Skeletal muscle cell (primary cell): ENCODE measurements at regions not wholly inside any gene's neighbourhood (a gene's known extent, or its start where the extent isn't known, plus 50 kb on each side); places are given as distances from the start of the nearest gene placed in this dataset.
"Not testable (repeated sequence)": the region's sequence is repeated elsewhere in the genome, so short reads cannot be mapped to it uniquely, and the experiment has no call there.

Experiments
- DNase-seq: peaks from one replicate; pipeline ENCODE4 v3.0.0-alpha.2; 2010; ENCODE audit warnings: low read depth
- H3K4me3 ChIP-seq: 2 replicates; pipeline ENCODE4 v1.5.1; 2011; ENCODE audit warnings: low read depth, mild to moderate bottlenecking, control low read depth, low read length, moderate library complexity

DNA sequence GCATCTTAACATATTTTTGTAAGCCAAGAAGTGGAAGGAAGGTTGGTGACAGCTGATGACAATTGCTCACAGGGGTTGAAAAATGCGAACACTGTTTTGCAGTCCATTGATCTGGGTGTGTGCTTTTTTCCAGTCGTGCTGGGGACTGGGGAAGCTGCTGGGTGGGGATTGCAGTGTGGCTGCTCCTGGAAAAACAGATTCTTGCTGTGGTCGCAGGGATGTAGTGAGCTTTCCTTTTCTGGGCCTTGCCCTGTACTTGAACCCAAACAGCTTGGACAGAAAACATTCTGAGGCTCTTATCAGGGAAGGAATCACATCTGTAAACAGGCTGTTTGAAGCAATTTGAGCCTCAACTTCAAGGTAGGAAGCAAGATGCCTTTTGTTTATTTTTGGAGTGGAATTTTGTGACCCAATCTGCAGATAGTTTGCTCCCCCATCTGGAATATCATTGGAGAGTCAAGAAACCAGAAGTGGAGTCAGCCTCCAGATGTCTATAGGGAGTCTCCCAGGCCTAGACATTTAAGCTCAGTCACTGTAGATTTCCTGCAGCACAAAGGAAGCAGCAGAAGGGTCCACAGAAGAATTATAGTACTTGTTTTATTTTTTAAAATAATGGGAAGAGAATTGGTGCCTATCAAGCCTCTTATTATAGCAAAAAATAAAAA is 279.2 kb upstream of the FERMT1 start:
- no peak overlapping the region for H3K4me3 ChIP-seq
- DNase-seq, result no peak

DNA sequence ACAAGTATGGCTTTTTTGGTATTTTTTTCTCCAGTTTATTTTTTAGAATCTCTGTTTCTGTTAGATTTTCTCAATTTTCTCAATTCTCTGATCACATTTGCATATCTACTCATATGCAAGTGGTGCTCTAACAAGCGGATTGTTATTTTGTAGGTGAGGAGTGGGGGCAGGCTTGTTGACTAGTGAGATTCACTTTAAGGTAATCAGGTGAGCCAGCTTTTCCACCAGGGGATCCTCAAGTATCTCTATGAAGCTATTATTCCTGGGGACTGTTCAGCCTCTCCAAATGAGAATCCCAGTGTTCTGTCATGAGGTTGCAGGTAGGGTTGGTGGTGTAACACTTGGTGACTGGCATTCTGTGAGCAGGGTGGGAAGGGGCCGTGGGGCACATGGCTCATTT is 274.3 kb upstream of the FERMT1 start:
- no peak overlapping the region for H3K4me3 ChIP-seq
- no peak for DNase-seq

DNA sequence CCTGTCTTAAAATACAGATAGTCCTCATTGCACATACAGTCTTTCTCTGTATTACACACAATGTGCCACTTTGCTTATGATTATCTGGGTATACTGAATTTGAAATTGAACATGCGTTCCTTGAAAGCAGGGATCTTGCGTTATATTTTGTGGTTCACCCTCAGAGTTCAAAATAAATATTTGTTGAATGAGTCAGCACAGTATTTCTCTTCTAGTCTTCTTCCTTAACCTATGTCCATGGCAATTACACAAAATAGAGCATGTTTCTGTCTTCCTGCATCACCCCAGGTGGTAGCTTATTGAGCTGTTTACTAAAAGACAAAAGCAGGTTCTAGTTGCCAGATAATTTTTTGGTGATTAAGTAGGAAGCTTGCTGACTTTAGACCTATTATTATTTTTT is 272.9 kb upstream of the FERMT1 start:
- no peak overlapping the region for H3K4me3 ChIP-seq
- DNase-seq, result no peak

DNA sequence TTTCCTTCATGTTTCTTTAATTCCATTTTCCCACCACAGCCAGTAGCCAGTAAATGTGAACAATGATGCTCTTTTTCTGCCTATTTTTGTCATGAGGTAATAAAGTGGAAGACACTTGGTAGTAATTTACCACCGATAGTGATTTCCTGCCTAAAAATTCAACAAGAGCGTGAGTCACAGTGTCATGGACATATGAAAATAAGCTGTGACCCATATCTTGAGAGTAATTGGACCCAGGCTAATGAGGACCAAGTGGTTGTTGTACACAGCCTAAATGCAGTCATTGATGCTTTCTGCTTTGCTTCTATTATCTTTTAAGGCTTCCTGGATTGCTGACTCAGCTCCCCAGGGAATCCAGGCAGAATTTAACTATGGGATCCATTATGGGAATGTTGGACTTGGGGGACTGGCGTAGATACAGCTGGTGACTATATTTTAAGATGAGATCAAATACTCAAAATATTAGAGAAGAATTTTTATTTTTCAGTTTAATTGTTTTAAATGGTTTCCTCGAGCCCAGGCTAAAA is 265.9 kb upstream of the FERMT1 start:
- DNase-seq, result no peak
- no peak overlapping the region for H3K4me3 ChIP-seq

DNA sequence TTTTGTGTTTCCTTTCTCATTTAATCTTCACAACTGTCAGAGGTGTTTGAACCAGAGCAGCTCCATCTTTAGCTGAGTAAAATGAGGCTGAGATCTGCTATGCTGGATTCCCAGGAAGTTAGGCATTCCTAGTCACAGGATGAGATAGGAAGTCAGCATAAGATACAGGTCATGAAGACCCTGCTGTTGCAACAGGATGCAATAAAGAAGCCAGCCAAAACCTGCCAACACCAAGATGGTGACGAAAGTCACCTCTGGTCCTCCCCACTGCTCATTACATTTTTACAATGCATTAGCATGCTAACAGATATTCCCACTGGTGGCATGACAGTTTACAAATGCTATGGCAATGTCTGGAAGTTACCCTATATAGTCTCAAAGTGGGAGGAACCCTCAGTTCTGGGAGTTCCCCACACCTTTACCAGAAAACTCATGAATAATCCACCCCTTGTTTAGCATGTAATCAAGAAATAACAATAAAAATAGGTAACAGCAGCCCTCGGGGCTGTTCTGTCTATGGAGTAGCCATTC is 262.2 kb upstream of the FERMT1 start:
- no peak overlapping the region for H3K4me3 ChIP-seq
- no peak for DNase-seq

DNA sequence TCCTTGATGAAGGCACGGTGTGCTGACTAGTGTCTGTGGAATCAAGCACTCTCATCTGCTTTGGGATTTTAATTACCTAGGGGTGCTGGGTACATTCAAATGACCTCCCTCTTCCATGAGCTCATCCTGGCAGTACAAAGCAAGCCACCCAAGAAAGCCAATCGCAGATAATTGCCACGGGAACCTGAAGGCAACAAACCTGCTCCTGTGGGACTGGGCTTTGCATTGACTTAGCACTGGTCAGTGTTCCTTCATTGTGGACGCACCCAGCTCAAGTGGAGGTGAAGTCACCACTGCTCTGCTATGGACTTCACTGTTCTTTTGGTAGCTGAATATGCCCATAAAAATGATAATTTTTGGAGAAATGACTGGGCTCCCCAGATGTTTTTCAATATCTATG is 261.6 kb upstream of the FERMT1 start:
- no peak overlapping the region for H3K4me3 ChIP-seq
- no peak for DNase-seq

DNA sequence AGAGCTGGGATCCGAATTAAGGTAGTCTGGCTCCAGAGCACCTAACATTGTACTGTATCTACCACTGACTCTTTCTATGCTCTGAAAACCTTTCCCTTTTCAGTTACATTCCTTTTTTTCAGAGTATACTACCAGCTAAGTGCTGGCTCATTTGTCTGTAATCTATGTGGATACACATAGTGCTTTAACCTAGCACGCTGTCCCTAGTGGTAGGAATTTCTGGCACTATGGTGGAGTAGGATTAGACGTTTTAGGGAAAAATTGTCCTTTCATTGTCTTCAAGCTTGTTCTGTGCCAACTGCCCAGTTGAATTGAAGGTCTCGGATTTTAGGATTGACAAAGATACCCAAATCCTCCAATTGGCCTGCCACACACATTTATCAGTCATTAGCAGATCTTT is 259.1 kb upstream of the FERMT1 start:
- no peak overlapping the region for H3K4me3 ChIP-seq
- DNase-seq, result no peak

DNA sequence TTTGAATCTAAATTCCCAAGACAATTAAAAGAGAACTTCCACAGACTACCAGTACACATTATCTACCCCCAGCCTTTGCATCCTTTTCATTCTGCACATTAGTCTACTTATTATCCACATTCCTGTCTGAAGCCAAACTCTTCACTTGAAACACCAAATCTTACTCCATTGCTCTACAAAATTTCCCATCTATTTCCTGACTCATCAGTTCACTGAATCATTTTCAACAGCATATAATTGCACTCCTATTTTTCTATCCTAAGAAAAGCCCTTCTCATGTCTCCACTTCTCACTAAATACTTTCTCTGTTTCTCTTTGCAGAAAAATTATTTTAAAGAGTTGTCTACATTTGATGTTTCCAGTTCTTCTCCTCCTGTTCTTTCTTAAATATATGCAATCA is 239.4 kb upstream of the FERMT1 start:
- DNase-seq, result no peak
- H3K4me3 ChIP-seq, result no peak overlapping the region

DNA sequence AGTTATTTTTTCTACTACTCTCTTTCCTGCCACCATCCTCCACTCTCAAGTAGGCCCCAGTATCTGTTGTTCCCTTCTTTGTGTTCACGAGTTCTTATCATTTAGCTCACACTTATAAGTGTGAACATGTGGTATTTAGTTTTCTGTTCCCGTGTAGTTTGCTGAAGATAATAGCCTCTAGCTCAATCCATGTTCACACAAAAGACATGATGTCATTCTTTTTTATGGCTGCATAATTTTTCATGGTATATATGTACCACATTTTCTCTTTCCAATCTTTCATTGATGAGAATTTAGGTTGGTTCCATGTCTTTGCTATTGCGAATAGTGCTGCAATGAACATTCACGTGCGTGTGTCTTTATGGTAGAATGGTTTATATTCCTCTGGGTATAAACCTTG is 237.9 kb upstream of the FERMT1 start:
- H3K4me3 ChIP-seq, result no peak overlapping the region
- no peak for DNase-seq

DNA sequence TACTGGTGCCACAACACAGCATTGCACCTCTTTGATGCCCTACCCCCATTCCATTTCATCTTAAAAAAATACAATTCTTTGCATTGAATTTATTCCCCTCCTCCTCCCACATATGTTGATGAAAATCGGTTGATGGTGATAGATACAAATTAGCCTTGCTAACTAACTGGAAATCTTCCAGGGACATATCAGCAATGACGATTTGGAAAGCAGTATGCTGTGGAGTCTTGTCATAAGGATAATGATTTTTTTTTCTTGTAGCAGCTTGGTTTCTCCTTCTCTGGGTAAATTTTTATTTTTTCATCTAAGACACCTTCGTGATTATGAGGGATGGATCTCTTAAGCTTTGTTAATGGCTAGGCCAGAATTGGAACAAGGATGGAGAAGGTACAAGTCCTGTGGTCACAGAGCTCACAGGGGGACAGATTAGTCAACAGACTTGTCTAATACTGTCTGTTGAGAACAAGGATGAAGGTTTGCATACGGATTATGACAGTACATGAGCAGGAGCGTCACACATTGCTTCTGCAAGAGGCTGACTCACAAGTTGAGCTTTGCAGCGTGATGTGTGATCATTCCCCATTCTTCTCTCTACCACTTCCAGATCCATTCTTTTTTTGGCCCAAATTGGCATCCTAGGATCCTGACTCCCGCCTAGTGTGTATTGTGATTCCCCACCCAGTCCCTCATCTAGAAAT is 233.1 kb upstream of the FERMT1 start:
- H3K4me3 ChIP-seq, result no peak overlapping the region
- DNase-seq, result no peak

DNA sequence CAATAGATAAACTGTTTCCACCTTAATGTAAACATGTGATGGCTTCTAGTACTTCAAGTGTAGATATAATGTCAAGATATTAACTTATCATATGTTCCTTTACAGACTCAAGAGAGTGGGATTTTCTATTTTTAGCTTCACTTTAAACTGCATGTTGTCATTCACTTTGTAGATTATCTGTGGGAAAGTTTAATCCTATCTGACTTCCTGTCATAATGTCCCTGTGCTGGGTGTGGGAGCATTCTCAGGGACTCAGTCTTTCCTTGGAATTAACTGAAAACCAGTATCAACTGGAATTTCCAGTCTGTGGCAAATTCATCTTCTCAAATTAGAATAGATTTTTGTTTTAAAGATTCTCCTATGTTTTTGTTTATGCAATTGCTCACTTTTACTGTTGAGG is 226.1 kb upstream of the FERMT1 start:
- DNase-seq, result no peak
- H3K4me3 ChIP-seq, result no peak overlapping the region

DNA sequence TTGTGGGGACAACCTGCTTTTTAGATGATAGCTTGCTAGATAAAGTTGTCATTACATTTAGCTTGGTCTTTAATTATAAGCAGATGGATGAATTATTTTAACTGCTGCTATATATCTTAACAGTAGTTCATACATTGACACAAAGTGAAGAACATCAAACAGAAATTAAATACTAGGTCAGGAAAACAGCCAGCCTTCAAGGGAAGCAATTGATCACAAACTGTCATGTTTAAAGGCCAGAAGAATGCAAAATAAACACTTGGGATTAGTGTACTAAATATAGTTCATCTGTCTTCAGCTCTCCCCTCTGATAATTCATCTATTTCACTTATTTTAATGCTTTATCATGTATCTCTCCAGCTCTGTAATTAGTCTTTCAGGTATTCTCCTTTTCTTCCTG is 225.1 kb upstream of the FERMT1 start:
- no peak for DNase-seq
- no peak overlapping the region for H3K4me3 ChIP-seq

DNA sequence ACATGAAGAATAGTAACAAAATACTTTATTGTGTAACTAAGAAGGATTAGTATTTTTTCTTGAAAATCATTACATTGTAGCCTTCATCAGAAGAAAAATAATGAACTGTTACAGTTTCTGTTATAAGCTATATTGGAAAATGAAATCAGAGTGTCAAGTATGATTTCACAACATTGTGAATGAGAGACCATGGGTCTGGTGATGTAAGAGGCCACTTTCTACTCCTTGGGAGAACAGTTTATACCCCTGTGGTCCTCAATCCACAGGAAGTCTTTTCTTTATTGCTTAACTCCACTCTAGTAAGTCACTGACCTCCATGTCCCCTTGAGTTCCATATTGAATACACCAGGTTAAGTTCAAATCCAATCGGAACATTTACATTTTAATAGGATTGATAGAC is 218.7 kb upstream of the FERMT1 start:
- no peak for DNase-seq
- H3K4me3 ChIP-seq, result no peak overlapping the region

DNA sequence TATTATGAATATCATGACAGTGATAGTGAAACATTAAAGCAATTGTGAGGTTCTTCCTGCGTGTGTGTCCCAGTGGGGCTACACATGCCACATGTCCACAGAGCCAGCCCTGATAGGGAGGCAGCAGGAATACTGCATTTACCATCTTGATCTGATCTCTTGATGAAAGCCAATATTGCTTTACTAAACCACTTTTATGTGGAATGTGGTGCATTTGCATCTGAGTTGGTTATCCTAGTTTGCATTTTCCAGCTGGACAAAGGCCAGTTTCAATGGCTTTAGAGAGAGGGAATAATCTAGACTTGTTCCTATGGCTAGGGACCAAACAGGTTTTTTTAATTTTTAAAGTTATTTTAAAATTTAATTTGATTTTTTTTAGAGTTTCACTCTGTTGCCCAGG is 216.3 kb upstream of the FERMT1 start:
- H3K4me3 ChIP-seq, result no peak overlapping the region
- DNase-seq, result no peak

DNA sequence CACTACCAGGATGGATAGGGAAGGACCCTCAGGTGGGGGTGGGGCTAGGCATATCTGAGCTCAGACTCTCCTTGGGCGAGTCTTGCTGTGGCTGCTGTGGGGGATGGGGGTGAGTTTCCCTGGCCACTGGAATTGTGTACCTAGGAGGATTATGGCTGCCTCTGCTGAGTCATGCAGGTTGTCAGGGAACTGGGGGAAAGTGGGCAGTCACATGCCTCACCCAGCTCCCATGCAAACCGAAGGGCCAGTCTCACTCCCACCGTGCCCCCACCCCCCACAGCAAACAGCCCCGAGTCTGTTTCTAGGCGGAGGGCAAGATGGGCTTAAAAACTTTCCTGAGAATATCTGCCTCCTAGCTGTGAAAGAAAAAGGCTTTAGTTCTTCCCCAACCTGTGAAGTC is 210.3 kb upstream of the FERMT1 start:
- H3K4me3 ChIP-seq, result no peak overlapping the region
- DNase-seq, result no peak

DNA sequence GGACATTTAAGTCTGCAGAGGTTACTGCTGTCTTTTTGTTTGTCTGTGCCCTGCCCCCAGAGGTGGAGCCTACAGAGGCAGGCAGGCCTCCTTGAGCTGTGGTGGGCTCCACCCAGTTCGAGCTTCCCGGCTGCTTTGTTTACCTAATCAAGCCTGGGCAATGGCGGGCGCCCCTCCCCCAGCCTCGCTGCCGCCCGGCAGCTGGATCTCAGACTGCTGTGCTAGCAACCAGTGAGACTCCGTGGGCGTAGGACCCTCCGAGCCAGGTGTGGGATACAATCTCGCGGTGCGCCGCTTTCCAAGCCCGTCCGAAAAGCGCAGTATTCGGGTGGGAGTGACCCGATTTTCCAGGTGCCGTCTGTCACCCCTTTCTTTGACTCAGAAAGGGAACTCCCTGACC is 198.4 kb upstream of the FERMT1 start:
- not testable (repeated sequence) for H3K4me3 ChIP-seq, DNase-seq

DNA sequence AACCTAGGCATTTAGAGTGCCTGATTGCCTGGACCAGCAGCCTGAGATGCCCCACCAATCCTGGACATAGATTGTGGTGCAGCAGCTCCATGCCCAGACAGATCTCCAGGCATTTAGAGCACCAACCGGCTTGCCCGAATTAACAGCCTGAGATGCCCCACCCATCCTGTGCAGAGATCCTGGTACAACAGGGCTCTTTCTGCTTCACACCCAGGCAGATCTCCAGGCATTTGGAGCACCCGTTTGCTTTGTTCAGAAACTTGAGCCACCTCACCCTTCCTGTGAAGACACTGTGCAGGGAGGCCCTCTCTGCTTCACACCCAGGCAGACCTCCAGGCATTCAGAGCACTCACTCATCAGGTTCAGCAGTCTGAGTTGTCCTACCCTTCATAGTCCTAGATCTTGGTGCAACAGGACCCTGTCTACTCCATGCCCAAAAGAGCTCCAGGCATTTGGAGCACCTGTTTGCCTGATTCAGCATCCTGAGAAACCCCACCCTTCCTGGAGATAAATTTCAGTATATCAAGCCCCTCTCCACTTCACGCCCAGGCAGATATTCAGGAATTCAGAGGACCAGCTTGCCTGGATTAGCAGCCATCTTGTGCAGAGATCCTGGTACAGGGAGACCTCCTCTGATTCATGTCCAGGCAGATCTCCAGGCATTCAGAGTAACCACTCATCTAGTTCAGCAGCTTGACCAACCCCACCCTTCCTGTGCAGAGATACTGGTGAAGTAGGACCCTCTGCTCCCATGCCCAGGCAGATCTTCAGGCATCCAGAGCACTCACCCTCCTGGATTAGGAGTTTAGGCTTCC is 189.2 kb upstream of the FERMT1 start:
- no peak overlapping the region for H3K4me3 ChIP-seq
- no peak for DNase-seq

DNA sequence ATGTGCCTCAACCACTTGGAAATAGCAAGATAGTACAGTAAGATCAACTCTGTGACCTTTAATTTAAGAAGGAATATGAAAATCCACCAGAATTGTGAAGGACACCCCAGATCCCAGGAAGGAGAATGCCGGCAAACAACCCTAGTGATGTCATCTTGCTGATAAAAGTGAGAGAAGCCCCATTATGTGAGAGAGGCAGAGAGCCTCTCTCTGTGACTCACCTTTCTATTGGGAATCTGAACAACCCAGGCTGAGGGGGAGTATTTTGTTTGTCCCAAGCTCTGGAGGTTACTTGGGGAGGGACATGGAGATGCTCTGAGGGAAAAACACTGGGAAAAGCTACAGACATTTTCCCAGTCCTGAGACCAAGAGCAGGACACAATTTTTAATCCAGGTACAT is 188.3 kb upstream of the FERMT1 start:
- no peak overlapping the region for H3K4me3 ChIP-seq
- DNase-seq, result no peak

DNA sequence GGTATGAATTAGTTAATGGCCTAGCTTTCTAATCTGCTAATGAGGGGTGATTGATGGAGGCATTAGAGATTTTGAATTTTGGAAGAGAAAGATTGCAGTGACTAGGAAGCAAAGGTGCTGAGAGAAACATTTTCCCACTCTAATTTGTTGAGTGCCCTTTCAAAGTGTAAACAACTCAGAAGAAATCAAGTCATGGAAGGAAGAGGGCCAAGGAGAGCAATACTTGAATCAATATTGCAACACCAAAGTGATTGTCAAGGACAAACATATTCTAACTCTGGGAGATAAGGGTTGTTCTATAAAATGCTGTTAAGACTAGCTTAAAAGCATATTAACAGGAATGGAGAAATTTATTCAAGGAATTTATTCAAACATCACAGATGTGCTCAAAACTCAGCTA is 182.7 kb upstream of the FERMT1 start:
- no peak for DNase-seq
- H3K4me3 ChIP-seq, result no peak overlapping the region

DNA sequence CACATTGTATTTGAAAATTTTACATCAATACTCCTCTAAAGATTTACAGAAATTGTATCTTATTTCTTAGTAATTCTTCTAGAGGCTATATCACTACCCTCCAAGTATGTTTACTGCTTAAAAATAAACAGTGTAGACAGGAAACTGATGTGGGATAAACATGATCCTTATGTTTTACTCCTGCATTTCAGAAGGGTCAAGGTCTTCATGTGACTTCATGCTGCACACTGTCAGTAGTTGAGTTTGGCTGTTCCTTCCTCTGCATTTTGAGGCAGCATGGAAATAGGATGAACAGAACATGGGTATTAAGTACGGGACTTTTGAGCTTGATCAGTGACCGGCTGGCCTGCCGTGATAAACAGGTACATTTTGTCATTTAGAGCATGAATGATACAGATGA is 179.2 kb upstream of the FERMT1 start:
- no peak overlapping the region for H3K4me3 ChIP-seq
- DNase-seq, result no peak
